Fibroblast of lung (primary cell): ENCODE measurements at regions not wholly inside any gene's neighbourhood (a gene's known extent, or its start where the extent isn't known, plus 50 kb on each side); places are given as distances from the start of the nearest gene placed in this dataset.

Experiments used
- DNase-seq, 2 donors: peaks; one replicate each; pipeline versions ENCODE4 v3.0.0 to v3.0.0-alpha.2; 2010; ENCODE audit warnings: low read depth in 2 of 2
- H2AFZ ChIP-seq: 2 replicates; pipeline ENCODE4 v1.5.1; 2012; ENCODE audit warnings: low read length, control low read depth, inconsistent platforms
- H3K27ac ChIP-seq: 2 replicates; pipeline ENCODE4 v1.5.1; 2011; ENCODE audit warnings: low read length, control low read depth; ENCODE audit not compliant: insufficient read depth
- H3K27me3 ChIP-seq: 2 replicates; pipeline ENCODE4 v1.5.1; 2011; ENCODE audit warnings: mild to moderate bottlenecking, low read length; ENCODE audit not compliant: control insufficient read depth, insufficient read depth
- H3K36me3 ChIP-seq: 2 replicates; pipeline ENCODE4 v1.5.1; 2011; ENCODE audit warnings: low read length; ENCODE audit not compliant: control insufficient read depth, insufficient read depth
- H3K4me1 ChIP-seq: 2 replicates; pipeline ENCODE4 v1.5.1; 2011; ENCODE audit warnings: low read length; ENCODE audit not compliant: control insufficient read depth, insufficient read depth; ENCODE audit errors: extremely low read depth
- H3K4me2 ChIP-seq: 2 replicates; pipeline ENCODE4 v1.5.1; 2011; ENCODE audit warnings: low read length, control low read depth; ENCODE audit not compliant: insufficient read depth; ENCODE audit errors: extremely low read depth
- H3K4me3 ChIP-seq, 4 experiments: fragments of 200-600 bp in 1 of 4; sonication (generic) in 1 of 4; replicated peaks in 1 of 4; 2 replicates each; pipeline ENCODE4 v1.5.1; 2011 to 2016; ENCODE audit warnings: low read length in 4 of 4, low read depth in 3 of 4, mild to moderate bottlenecking in 3 of 4, control low read depth in 2 of 4, inconsistent platforms in 1 of 4, mixed read lengths in 1 of 4; ENCODE audit not compliant: insufficient read depth in 1 of 4; ENCODE audit errors: control extremely low read depth in 1 of 4
- H3K79me2 ChIP-seq: 2 replicates; pipeline ENCODE4 v1.5.1; 2012; ENCODE audit warnings: mild to moderate bottlenecking, low read length, inconsistent platforms; ENCODE audit not compliant: control insufficient read depth, insufficient read depth
- H3K9ac ChIP-seq: 2 replicates; pipeline ENCODE4 v1.5.1; 2011; ENCODE audit warnings: mild to moderate bottlenecking, low read length, control low read depth; ENCODE audit not compliant: insufficient read depth
- H3K9me3 ChIP-seq: 2 replicates; pipeline ENCODE4 v1.5.1; 2012; ENCODE audit warnings: low read depth, low read length; ENCODE audit not compliant: control insufficient read depth, insufficient read depth
- H4K20me1 ChIP-seq: 2 replicates; pipeline ENCODE4 v1.5.1; 2011; ENCODE audit warnings: low read length; ENCODE audit not compliant: control insufficient read depth, insufficient read depth; ENCODE audit errors: extremely low read depth
- CTCF ChIP-seq, 2 donors: IDR thresholded peaks in 1 of 2; conservative IDR thresholded peaks in 1 of 2; 1 replicate in 1 of 2; 2 replicates in 1 of 2; pipeline ENCODE4 v1.5.1; 2011 to 2012; ENCODE audit warnings: low read length in 2 of 2, control low read depth in 1 of 2, inconsistent platforms in 1 of 2, low read depth in 1 of 2, mild to moderate bottlenecking in 1 of 2
- EZH2 ChIP-seq: IDR thresholded peaks from 2 replicates; pipeline ENCODE4 v1.5.1; 2012; ENCODE audit warnings: low read length, control low read depth, mild to moderate bottlenecking; ENCODE audit errors: missing control alignments

DNA sequence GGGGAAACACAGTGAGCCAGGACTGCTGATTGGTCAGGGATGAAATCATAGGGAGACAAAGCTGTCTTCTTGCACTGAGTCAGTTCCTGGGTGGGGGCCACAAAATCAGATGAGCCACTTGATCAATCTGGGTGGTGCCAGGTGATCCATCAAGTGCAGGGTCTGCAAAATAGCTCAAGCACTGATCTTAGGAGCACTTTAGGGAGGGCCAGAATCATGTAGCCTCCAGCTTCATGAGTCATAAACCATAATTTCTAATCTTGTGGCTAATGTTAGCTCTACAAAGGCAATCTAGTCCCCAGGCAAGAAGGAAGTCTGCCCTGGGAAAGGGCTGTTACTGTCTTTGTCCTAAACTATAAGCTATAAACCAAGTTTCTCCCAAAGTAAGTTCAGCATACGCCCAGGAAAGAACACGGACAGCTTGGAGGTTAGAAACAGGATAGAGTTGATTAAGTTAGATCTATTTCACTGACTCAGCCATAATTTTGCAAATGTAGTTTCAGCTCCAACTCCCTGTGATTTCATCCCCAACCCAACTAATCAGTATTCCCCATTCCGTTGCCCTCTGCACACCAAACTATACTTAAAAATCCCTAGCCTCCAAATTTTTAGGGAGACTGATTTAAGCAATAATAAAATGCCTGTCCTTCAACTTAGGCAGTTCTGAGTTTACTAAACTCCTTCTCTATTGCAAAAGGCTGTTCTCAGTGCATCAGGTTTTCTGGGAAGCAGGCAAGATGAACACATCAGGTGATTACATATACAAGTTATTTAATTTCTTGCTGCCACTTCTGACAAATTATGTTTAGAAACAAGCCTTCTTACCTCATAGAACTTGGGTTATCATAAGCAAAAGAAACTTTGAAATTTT lies 226.9 kb upstream of the SPOPL start:
- H3K27ac ChIP-seq, result no peak overlapping the region
- DNase-seq, result peak; percentile 40 to 72
- TF ChIP-seq EZH2 (no peak), CTCF (conservative IDR thresholded peaks at IDR 0.05 in 1 of 2, IDR thresholded peaks at IDR 0.05 in 1 of 2; ENCODE audit: low read depth in 1 of 2, low read length in 2 of 2) (no peak)

GRCh38 chr2:138275292-138275690 lies 226.3 kb upstream of the SPOPL start:
- no peaks in the 10 kb centered on the region for H3K79me2 ChIP-seq
- TF ChIP-seq EZH2 (no peak), CTCF (conservative IDR thresholded peaks at IDR 0.05 in 1 of 2, IDR thresholded peaks at IDR 0.05 in 1 of 2; ENCODE audit: low read depth in 1 of 2, low read length in 2 of 2) (no peak)
- no peak for DNase-seq
- H4K20me1 ChIP-seq, result no peaks in the 10 kb centered on the region
- H3K4me2 ChIP-seq, result no peak overlapping the region
- H2AFZ ChIP-seq, result no peak overlapping the region
- H3K9me3 ChIP-seq, result no peaks in the 10 kb centered on the region
- no peaks in the 10 kb centered on the region for H3K27me3 ChIP-seq
- H3K27ac ChIP-seq, result no peak overlapping the region
- no peak overlapping the region for H3K9ac ChIP-seq
- peaks cover 13% of the 10 kb centered on the region for H3K4me1 ChIP-seq
- no peaks in the 10 kb centered on the region for H3K36me3 ChIP-seq
- no peak overlapping the region for H3K4me3 ChIP-seq

More for the DNA sequence above, 226.9 kb upstream of the SPOPL start:
- H4K20me1 ChIP-seq, result no peaks in the 10 kb centered on the region
- H2AFZ ChIP-seq, result no peak overlapping the region
- H3K4me1 ChIP-seq, result peaks cover 13% of the 10 kb centered on the region
- H3K4me3 ChIP-seq, result no peak overlapping the region
- no peaks in the 10 kb centered on the region for H3K27me3 ChIP-seq
- no peaks in the 10 kb centered on the region for H3K79me2 ChIP-seq
- no peaks in the 10 kb centered on the region for H3K9me3 ChIP-seq
- peak overlapping the region; percentile 35 for H3K4me2 ChIP-seq
- no peak overlapping the region for H3K9ac ChIP-seq
- no peaks in the 10 kb centered on the region for H3K36me3 ChIP-seq

- peak; percentile 26 to 47 for DNase-seq
- Histone ChIP-seq H3K9ac (no peak overlapping the region), H3K4me3 (no peak overlapping the region), H3K9me3 (no peaks in the 10 kb centered on the region), H3K36me3 (no peaks in the 10 kb centered on the region), H3K27ac (no peak overlapping the region), H3K27me3 (no peaks in the 10 kb centered on the region), H3K79me2 (no peaks in the 10 kb centered on the region), H2AFZ (no peak overlapping the region), H3K4me1 (peaks cover 13% of the 10 kb centered on the region), H3K4me2 (peak overlapping the region; percentile 45), H4K20me1 (no peaks in the 10 kb centered on the region)
- TF ChIP-seq CTCF (conservative IDR thresholded peaks at IDR 0.05 in 1 of 2, IDR thresholded peaks at IDR 0.05 in 1 of 2; ENCODE audit: low read depth in 1 of 2, low read length in 2 of 2) (no peak), EZH2 (no peak)
Observed at GRCh38 chr2:138275881-138276280, 225.7 kb upstream of the SPOPL start.
